ENCODE measurements at regions not wholly inside any gene's neighbourhood (a gene's known extent, or its start where the extent isn't known, plus 50 kb on each side); places are given as distances from the start of the nearest gene placed in this dataset.

GRCh38 chr7:131072505-131073091 is 255.1 kb upstream of the MKLN1 start:
- Mint-ChIP-seq H3K4me1 (ENCODE audit: unreplicated experiment) (peaks cover 9% of the 10 kb centered on the region), H3K9me3 (no peaks in the 10 kb centered on the region), H3K36me3 (no peaks in the 10 kb centered on the region), H3K4me3 (no peak overlapping the region), H3K27me3 (no peaks in the 10 kb centered on the region), H3K27ac (no peak overlapping the region)
- no peak for DNase-seq (ENCODE audit: extremely low spot score, unreplicated experiment)
- TF ChIP-seq, protein P1, sequence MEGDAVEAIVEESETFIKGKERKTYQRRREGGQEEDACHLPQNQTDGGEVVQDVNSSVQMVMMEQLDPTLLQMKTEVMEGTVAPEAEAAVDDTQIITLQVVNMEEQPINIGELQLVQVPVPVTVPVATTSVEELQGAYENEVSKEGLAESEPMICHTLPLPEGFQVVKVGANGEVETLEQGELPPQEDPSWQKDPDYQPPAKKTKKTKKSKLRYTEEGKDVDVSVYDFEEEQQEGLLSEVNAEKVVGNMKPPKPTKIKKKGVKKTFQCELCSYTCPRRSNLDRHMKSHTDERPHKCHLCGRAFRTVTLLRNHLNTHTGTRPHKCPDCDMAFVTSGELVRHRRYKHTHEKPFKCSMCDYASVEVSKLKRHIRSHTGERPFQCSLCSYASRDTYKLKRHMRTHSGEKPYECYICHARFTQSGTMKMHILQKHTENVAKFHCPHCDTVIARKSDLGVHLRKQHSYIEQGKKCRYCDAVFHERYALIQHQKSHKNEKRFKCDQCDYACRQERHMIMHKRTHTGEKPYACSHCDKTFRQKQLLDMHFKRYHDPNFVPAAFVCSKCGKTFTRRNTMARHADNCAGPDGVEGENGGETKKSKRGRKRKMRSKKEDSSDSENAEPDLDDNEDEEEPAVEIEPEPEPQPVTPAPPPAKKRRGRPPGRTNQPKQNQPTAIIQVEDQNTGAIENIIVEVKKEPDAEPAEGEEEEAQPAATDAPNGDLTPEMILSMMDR (conservative IDR thresholded peaks at IDR 0.05), result no peak

DNA sequence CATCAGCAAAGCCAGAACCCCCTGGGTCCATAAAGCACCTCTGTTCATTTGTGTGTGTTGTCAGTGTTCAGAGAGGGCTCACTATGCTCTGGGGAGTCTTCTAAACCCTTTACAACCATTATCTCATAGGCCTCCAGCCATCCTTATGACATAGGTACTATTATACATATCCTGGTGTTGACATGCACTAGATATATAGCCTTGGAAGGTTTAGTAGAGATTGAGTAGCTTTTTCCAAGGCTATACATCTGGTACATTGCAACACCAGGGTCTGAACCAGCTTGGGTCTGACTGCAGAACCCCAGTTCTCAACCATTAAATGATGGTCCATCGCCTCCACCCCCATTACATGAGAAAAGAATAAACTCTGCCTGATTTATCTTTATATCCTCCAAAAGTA is 253.6 kb upstream of the MKLN1 start:
- TF ChIP-seq, protein P1 (conservative IDR thresholded peaks at IDR 0.05), result no peak
- no peak overlapping the region for H3K27ac Mint-ChIP-seq
- no peaks in the 10 kb centered on the region for H3K36me3 Mint-ChIP-seq
- H3K9me3 Mint-ChIP-seq, result no peaks in the 10 kb centered on the region
- H3K4me1 Mint-ChIP-seq (ENCODE audit: unreplicated experiment), result peaks cover 8% of the 10 kb centered on the region
- H3K4me3 Mint-ChIP-seq, result no peak overlapping the region
- no peak for DNase-seq (ENCODE audit: extremely low spot score, unreplicated experiment)
- no peaks in the 10 kb centered on the region for H3K27me3 Mint-ChIP-seq

- Mint-ChIP-seq H3K9me3 (no peaks in the 10 kb centered on the region), H3K4me1 (ENCODE audit: unreplicated experiment) (peaks cover 4% of the 10 kb centered on the region), H3K36me3 (no peaks in the 10 kb centered on the region), H3K27me3 (no peaks in the 10 kb centered on the region), H3K27ac (no peak overlapping the region), H3K4me3 (no peak overlapping the region)
- no peak for DNase-seq (ENCODE audit: extremely low spot score, unreplicated experiment)
- TF ChIP-seq, protein P1 (conservative IDR thresholded peaks at IDR 0.05), result no peak
Measured at GRCh38 chr7:131074585-131074984, 253.1 kb upstream of the MKLN1 start.

DNA sequence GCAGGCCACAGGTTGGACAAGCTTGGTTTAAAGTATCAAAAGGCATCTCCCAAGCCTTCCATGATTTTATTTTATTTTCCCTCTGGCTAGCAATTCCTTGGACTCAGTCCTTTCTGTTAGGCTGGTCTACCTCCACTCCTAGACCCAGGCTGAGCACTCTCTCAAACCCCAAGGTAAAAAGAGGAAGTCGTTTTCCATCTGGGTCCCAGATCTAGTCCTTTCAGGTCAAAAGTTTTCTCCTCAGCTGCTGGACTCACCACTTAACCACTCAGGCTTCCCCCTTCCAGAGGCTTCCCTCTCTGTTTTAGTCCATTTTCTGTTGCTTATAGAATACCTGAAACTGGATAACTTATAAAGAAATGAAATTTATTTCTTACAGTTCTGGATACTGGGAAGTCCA is 252.3 kb upstream of the MKLN1 start:
- Mint-ChIP-seq H3K4me3 (no peak overlapping the region), H3K27me3 (no peaks in the 10 kb centered on the region), H3K27ac (no peak overlapping the region)

DNA sequence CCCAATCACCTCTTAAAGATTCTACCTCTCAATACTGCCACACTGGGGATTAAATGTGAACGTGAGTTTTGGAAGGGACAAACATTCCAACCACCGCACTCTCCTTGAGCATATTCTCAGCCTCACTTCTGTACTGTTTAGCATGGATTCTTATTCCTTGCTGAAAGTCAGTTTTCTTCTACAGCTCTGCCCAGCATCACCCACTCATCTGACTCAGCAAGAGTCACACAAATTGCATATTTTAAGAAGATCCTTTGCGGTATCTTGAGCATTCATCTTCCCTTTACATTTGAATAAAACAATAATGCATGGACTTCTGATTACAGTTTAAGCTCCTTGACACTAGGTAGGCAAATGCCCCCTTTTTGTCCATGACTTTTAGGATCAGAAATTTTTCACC is 251.6 kb upstream of the MKLN1 start:
- no peak overlapping the region for H3K4me3 Mint-ChIP-seq
- H3K4me1 Mint-ChIP-seq (ENCODE audit: unreplicated experiment), result peaks cover 4% of the 10 kb centered on the region
- TF ChIP-seq, protein P1 (conservative IDR thresholded peaks at IDR 0.05), result no peak
- DNase-seq (ENCODE audit: extremely low spot score, unreplicated experiment), result no peak
- no peaks in the 10 kb centered on the region for H3K36me3 Mint-ChIP-seq
- no peak overlapping the region for H3K27ac Mint-ChIP-seq
- no peaks in the 10 kb centered on the region for H3K27me3 Mint-ChIP-seq
- H3K9me3 Mint-ChIP-seq, result no peaks in the 10 kb centered on the region

More for the DNA sequence above, 252.3 kb upstream of the MKLN1 start:
- no peaks in the 10 kb centered on the region for H3K36me3 Mint-ChIP-seq
- no peak for DNase-seq (ENCODE audit: extremely low spot score, unreplicated experiment)
- H3K4me1 Mint-ChIP-seq (ENCODE audit: unreplicated experiment), result peaks cover 4% of the 10 kb centered on the region
- H3K9me3 Mint-ChIP-seq, result no peaks in the 10 kb centered on the region
- TF ChIP-seq, protein P1 (conservative IDR thresholded peaks at IDR 0.05), result no peak
